GM21367 (cell line): ENCODE measurements at regions not wholly inside any gene's neighbourhood (a gene's known extent, or its start where the extent isn't known, plus 50 kb on each side); places are given as distances from the start of the nearest gene placed in this dataset.
"Not testable (repeated sequence)": the region's sequence is repeated elsewhere in the genome, so short reads cannot be mapped to it uniquely, and the experiment has no call there.

Experiments
- ATAC-seq: cut with Tn5 transposase; IDR thresholded peaks from one replicate; pipeline ENCODE4 v1.9.1; 2021; ENCODE audit not compliant: unreplicated experiment

DNA sequence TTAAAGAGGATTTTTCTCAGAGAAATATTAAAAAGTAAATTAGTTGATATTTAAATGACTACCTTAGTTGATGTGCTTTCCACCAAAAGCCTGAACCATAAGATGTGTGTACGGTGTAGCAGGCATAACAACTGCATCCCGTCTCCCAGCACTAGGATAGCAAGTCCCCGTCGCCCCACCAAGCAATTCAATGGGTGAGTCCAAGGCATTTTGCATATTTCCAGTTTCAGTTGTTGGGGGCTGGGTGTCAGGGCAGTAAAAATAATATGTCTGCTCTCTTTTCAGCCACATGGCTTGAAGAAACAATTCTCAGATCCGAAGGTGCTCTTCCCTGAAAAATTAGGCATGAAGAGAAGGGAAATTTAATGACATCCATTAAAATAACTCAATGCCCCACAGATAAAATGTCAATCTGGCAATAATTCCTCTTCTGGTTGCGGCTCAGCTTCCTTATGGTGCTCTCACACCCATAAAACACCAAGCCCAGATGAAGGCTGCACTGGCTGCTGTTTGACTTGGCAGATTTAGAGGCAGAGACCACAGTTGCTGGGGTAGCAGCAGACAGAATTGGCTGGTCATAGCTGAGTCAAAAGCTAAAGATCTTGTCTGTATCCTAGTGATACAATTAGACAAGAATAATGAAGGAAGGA lies 124.4 kb upstream of the ADCY2 start:
- no peak for ATAC-seq

- no peak for ATAC-seq
Observed at GRCh38 chr5:7272408-7272965, 123.5 kb upstream of the ADCY2 start.

DNA sequence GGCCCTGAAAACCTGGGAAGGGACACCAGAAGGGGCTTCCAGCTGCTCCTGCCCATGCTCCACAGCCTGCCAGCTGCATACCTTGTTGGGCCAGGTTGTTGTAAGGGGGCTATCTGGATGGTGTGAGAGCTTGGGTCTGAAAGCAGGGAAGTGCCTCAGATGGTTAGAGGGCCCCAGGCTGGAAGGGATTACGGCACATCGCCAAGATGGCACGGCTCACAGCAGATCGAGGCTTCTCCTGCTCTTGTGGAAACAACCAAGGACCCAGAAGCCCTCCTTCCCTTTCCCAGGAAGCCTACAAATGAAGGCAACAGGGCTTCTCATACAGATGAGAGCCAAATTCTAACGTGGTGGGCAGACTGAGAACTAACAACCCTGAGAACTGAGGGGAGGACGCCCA lies 121.7 kb upstream of the ADCY2 start:
- no peak for ATAC-seq

DNA sequence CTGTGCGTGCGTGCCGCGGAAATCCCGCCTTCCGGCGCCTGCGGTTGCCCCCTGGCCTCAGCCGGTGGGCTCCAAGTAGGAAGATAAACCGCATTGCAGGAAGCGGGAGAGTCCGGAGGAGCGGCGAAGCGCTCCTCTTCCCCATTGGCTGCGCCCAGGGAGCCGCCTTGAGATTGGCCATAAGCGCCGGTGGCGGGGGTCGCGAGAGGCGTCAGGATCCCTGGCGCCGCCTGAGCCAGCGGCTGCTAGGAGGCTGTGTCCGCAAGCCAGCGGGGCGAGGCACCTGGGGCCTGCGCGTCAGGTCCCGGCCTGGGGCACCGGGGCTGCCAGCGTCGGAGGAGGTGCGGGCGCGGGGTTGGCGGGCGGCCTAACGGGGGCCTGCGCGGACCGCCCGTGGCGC lies 106.3 kb upstream of the ADCY2 start:
- ATAC-seq = not testable (repeated sequence)

DNA sequence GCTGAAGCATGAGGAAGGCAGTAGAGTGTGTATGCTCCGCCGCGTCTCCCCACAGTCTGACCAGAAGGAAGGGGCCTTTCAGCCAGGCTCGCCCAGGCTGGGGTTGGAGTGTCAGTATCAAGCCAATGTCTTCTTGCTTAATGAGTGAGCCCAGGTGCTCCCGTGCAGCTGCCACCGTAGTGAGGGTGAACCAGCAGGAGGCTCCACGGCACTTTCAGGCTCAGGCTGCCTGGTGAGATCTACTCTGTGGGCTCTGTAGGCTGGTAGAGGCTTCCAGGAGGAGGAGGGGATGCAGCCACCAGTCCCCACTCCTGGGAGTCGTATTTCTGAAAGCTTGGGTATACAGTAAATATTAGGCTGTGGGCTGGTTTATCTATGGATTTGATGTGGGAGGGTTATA lies 98.1 kb upstream of the ADCY2 start:
- ATAC-seq = not testable (repeated sequence)

GRCh38 chr5:7299731-7300130 lies 96.2 kb upstream of the ADCY2 start:
- not testable (repeated sequence) for ATAC-seq

- not testable (repeated sequence) for ATAC-seq
Observed at GRCh38 chr5:7305000-7305674, 90.8 kb upstream of the ADCY2 start.

GRCh38 chr5:7306556-7306955 lies 89.4 kb upstream of the ADCY2 start:
- not testable (repeated sequence) for ATAC-seq

- not testable (repeated sequence) for ATAC-seq
Observed at GRCh38 chr5:7307709-7308108, 88.2 kb upstream of the ADCY2 start.

- ATAC-seq = not testable (repeated sequence)
Observed at GRCh38 chr5:7309715-7310114, 86.2 kb upstream of the ADCY2 start.

- ATAC-seq = not testable (repeated sequence)
Observed at GRCh38 chr5:7310656-7311055, 85.3 kb upstream of the ADCY2 start.

- ATAC-seq = no peak
Observed at GRCh38 chr5:7315118-7315517, 80.8 kb upstream of the ADCY2 start.

DNA sequence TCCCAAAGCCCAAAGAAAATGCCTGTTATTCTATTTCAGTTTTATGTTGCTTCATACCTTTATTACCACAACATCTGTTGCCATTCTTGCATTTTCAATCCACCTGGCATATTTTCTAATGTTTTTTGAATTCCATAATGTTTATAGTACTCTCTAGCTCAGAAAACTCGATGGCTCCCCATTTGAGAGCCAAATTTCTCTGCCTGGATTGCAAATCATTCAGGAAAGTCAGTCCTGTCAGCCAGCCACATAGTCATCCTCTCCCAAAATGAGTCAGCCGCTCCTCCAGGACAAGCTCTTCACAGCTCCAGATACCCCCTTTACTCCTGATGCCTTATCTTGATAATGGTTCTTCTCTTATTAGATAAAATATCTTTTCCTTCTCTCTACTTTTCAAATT lies 78.2 kb upstream of the ADCY2 start:
- no peak for ATAC-seq

GRCh38 chr5:7320701-7321301 lies 75.1 kb upstream of the ADCY2 start:
- ATAC-seq = no peak

- ATAC-seq = no peak
Observed at GRCh38 chr5:7321724-7322123, 74.2 kb upstream of the ADCY2 start.

- no peak for ATAC-seq
Observed at GRCh38 chr5:7324919-7325318, 71.0 kb upstream of the ADCY2 start.

DNA sequence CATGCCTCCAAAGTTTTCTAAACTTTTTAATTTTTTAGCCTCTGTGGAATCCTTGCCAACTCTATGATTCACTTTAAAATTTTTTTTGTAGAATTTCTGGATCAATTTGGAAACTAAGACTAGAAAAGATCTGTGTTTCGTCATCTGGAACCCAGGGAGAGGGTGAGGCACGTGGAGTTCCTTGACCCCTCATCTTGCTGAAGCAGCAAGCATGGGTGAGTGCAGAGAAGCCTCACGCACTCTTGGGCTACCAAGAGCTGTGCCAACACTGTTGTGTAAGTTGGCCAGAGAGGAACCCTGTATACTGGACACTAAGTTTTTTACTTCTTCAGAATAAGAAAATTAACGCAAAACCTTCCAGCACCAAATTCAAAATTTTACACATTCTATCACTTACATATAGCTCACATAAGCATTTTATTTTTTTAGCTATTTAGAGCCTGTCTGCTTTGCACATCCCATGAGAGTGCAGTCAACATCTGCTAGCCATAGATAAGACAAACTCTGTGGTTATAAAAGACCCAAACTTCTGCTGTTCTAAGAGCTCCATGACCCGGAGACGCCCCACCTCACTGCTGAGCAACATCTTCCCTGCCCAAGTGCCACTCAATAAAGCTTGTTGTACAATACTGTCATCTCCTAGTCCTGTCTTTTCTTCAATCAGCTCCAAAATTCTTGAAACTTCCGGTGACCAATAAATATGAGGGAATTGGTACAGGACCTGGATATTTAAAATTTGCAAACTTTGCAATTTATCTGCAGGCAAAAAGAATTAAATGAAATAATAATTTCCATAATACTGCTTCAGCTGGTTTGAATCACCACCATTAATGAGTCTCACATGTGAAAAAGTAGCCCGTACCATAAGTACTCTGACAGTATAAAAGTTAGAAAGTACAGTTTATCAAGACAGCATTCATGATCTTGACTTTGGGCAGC lies 69.7 kb upstream of the ADCY2 start:
- ATAC-seq = no peak

GRCh38 chr5:7329141-7329540 lies 66.8 kb upstream of the ADCY2 start:
- ATAC-seq = no peak

DNA sequence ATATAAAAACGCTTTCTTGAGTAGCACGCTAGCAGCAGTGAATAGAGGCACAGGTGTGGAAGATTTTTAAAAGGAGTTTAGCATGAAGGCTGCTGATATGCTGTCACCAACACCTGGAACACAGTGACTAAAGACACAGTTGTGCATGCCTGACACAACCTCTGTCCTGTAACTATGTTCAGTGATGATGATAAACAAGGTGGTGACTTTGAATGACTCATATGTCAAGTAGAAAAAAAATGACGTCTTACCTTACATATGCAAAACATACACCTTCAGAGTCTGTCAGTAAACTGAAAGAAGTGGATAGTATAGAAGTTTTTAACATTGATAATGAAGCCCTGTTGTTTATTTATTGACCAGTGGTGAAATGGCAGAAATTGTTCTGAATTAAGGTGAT lies 66.2 kb upstream of the ADCY2 start:
- ATAC-seq = no peak

- ATAC-seq = no peak
Observed at GRCh38 chr5:7330256-7330655, 65.7 kb upstream of the ADCY2 start.

DNA sequence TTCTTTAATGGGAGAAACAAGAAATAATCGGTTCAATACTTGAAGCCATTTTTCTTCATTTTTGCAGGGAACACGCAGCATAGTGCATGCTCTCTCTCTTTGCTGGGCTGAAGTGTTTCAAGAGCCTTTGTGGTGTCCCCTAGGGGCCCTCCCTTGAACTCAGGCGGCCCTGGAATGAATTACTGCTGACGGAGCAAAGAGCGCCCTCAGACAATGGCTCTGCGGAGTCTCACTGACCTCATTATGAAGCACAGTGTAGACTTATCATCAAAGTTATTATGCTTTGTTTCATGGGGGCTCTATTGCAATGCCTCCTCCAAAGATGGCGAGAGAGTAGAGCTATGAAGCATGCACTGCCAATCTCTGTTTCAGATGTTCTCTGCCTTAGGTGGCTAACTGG lies 64.8 kb upstream of the ADCY2 start:
- ATAC-seq = no peak
